Stimulated activated CD8-positive, alpha-beta memory T cell treated with anti-CD3 and anti-CD28 coated beads, Interleukin-4, amount 100 ng/mL, for 24 hours (primary cell): ENCODE measurements at regions not wholly inside any gene's neighbourhood (a gene's known extent, or its start where the extent isn't known, plus 50 kb on each side); places are given as distances from the start of the nearest gene placed in this dataset.
"Not testable (repeated sequence)": the region's sequence is repeated elsewhere in the genome, so short reads cannot be mapped to it uniquely, and the experiment has no call there.

ENCODE experiments used
- DNase-seq: peaks from one replicate; pipeline ENCODE4 v3.0.0-alpha.2; 2020; ENCODE audit warnings: low read depth

DNA sequence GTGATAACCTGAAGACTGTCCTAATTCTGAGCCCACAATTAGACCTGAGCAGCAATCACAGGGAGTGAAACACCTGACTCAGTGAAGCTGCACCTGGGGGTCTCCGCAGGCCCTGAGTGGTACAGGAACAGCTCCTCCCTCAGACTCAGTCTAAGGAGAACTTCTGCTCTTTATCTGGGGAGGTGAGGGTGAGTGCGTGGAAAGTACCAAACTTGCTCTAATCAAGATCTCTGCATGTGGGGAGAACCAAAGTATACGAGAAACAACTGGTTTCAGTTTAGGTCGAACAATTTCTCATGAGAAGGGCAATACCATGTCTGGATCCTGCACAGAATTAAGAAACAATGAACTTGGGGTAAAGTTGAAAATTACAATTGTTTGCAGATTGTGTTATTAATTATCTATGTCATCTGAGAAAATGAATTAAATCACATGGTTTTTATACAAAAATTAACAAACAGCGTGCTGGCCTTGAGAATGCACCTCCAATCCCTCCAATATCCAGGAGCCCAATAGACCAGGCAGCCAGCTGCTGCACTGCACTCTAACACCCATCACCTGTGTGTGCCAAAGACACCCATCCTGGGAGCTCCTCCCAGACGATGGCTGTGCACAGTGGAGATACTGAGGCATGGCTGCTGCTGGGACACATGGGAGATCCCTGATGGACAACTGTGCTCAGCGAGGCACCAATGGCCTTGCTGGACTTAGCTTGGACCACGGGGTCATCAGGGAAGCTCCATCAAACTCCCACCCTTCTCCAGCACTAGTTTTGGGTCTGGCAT is 828.8 kb downstream of the TMEM121 start:
- DNase-seq, result not testable (repeated sequence)

DNA sequence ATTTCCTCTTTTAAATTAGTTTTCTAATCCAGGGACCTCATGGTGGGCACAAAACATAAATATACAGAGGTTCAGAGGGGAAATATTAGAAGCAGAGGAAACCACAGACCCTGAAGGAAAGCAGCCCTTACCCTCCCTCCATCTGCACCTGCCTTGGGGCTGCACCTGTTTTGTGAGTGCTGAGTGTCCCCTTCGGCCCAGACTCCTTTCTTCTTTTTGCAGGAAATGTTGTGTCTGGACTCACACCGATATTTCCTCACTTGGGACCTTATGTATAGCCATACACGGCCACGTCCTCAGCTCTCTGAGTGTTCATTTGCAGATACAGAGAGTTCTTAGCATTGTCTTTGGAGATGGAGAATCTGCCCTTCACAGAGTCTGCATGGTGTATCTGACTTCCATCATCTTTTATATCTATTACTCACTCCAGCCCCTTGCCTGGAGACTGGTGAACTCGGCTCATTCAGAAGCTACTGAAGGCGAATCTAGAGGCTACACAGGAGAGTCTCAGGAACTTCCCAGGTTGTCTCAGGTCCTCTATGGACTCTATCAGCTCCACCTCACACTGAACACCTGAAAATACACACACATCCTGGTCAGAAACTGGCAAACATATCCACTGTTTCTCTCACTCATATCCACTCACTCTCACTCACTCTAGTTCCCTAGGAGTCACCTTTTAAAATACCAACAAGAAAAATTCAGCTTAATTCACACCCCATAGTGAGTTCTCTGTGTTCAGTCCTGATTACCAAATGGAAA is 829.7 kb downstream of the TMEM121 start:
- DNase-seq, result not testable (repeated sequence)

DNA sequence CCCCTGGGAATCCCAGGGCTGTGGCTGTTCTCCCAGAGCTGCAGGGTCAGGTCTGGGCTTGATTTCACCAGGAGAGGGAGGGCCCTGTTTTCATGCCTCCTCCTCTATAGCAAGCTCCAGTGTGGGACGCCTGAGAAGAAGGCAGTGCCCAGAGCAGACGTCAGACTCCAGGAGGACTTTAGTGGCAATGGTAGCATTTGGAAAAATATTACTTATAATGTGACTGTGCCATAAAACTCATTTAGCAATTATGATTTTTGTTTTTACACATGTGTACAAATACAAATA is 830.2 kb downstream of the TMEM121 start:
- DNase-seq, result not testable (repeated sequence)

DNA sequence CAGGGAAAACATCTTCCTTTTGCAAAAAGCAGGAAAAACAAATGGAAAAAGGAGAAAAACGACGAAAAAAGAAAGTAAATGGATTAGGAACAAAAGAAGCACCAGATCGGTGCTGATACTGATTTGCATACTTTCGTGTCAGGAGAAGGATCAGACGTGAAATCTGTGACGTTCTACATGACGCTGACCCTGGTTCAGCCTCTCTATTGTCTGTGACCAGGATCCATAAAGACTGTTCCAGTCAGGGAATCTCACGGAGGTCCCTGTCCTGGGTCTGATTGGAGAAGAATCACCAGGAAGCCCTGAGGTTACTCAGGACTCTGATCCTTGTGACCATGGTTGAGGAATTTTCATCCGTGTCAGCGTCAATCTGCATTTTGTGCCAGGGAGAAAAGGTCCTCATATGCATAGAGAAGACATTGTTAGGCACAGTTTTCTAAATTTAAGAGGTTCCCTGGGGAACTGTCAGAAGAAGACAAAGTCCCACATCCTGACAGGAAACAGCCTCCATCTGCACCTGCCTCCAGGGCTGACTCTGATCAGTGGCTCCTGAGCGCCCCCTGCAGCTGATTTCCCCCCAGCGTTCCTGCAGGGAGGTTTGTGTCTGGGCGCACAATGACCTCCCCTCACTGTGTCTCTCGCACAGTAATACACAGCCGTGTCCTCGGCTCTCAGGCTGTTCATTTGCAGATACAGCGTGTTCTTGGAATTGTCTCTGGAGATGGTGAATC is 832.9 kb downstream of the TMEM121 start:
- DNase-seq, result peak; percentile 24

DNA sequence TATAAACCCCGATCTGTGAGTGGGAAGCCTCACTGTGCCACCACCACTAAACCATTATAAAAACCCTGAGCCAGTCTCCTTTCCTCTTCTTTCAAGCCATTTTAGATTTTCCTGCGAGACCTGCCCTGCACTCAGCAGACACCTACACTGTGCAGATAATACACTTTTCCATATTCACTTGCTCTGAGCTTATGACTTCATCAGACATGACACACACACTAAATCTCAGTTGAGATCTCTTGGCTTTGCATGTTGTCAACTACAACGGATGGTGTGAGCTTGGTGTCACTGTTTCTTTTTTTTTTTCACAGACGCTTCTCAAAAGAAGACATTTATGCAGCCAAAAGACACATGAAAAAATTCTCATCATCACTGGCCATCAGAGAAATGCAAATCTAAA is 839.0 kb downstream of the TMEM121 start:
- DNase-seq, result not testable (repeated sequence)

DNA sequence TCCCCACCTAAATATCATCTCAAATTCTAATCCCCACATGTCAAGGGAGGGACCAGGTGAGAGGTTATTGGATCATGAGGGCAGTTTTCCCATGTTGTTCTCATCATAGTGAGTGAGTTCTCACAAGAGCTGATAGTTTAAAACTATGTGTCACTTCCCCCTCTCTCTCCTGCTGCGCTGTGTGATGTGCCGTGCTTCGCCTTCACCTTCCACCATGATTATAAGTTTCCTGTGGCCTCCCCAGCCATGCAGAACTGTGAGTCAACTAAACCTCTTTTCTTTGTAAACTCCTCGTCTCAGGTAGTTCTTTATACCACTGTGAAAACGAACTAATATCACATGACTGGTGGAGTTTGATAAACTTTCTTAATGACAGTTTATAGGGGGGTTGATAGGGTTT is 839.5 kb downstream of the TMEM121 start:
- DNase-seq, result not testable (repeated sequence)

DNA sequence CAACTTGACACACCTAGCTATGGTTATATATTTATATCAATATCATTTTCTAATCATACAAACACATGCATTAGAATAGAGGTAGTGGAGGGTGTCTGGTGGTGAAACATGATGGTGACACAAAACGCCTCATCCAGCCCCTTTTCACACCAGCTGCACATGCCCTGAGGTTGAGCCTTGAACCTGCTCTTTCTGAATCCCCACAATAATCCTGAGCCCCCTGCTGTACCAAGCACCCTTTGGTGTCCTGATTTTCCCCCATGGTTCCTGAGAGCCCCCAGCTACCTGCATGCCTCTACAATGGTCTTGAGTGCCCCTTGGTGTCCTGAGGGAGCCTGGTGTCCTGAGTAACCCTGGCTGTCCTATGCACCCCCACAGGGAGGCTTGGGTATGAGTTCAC is 840.6 kb downstream of the TMEM121 start:
- not testable (repeated sequence) for DNase-seq

DNA sequence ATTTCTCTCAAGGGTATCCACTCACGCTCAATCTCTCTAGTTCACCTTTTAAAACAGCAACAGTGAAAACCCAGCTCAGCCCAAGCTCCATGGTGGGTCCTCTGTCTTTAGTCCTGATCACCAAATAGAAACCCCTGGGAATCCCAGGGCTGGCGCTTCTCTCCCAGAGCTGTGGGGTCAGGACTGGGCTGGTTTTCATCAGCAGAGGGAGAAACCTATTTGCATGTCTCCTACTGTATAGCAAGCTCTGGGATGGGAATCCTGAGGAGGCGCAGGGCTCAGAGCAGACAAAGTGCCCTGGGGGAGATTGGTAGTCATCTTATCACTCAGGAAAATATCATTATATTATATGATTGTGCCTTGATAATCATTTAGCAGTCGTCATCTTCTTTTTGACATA is 843.1 kb downstream of the TMEM121 start:
- DNase-seq, result not testable (repeated sequence)

DNA sequence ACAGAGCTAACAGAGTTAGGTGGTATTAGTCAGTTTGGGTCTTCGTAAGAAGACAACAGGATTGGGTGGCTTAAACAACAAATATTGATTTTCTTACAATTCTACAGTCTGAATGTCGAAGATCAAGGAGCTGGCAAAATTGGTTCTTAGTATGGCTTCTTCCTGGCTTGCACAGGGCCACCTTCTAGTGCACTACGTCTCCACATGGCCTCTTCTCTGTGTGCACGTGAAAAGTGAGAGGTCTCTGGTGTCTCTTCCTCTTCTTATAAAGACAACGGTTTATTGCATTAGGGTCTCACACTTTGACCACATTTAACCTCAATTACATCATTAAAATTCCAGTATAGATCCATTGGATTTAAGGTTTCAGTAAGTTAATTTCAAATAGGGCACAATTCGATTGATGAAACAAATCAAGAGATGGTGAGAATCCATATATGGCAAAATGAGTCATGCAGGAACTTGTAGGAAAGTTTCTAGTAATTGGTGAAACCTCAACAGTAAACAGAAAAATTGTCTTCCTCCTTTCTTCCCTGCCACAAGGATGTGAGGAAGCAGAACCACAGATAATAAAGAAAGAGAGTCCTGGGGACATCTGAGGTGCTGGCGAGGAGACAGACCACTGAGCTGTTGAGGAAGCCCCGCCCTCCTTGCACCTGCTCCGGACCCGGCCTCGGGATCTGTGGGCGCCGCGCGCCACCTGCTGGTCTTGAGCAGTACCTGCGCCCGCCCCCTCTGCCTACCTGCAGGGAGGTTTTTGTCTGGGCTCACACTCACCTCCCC is 846.7 kb downstream of the TMEM121 start:
- peak; percentile 70 for DNase-seq

DNA sequence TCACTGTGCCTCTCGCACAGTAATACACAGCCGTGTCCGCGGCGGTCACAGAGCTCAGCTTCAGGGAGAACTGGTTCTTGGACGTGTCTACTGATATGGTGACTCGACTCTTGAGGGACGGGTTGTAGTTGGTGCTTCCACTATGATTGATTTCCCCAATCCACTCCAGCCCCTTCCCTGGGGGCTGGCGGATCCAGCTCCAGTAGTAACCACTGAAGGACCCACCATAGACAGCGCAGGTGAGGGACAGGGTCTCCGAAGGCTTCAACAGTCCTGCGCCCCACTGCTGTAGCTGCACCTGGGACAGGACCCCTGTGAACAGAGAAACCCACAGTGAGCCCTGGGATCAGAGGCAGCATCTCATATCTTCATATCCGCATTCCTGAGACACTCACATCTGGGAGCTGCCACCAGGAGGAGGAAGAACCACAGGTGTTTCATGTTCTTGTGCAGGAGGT is 847.3 kb downstream of the TMEM121 start:
- DNase-seq, result not testable (repeated sequence)

DNA sequence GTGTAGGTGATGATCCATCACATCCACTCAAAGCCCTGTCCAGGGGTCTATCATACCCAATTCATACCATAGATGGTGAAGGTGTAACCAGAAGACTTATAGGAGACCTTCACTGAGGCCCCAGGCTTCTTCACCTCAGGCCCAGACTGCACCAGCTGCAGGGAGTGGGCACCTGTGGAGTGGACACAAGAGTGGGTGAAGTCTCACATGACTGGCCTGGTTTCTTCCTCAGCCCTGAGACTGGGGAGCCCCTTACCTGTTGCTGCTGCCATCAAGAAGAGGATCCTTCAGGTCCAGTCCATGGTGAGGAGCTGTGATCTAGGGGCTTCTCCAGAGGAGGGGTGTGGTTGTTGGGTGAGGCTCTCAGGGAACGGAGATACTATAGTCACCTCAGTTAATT is 851.0 kb downstream of the TMEM121 start:
- DNase-seq, result no peak

DNA sequence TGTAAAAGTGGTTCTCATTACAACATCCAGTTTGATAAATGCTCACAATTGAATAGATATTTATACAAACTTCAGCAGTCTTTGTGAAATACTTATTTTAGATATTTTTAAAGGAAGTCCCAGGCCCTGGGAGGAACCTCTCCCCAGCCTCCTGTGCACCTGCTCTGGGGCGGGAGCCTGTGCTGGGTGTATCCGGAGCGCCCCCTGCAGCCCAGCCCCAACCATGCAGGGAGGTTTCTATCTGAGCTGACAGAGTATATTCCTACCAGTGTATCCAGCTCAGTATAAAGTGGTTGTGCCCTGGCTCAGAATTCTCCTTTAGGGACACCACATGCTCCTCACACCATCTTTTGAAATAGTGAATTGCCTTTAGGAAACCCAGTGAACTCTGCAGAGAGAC is 851.8 kb downstream of the TMEM121 start:
- DNase-seq, result no peak

DNA sequence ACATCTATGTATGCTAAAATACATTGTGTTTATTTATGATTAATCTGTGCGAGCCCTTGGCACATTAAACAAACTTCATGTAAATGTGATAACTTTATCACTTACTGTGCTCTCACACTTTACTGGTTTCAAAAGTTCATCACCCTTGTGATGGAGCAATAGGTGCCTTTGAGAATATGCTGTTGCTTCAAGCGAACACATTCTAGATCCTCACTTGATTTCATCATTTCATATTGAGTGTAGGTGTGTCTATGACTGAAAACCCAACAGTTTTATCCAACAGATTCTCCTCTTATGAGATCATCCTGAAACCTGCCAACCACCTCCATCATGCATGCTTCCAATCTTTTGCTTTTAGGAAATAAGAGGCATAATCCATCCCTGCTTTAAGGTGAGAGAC is 854.4 kb downstream of the TMEM121 start:
- DNase-seq, result no peak

DNA sequence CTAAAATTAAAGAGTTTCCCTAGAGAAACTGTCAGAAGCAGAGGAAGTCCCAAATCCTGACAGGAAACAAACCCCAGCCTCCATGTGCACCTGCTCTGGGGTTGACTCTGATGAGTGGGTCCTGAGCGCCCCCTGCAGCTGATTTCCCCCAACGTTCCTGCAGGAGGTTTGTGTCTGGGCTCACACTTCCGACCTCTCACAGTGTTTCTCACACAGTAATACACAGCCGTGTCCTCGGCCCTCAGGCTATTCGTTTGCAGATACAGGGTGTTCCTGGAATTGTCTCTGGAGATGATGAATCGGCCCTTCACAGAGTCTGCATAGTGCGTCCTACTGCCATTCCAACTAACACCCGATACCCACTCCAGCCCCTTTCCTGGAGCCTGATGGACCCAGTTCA is 862.8 kb downstream of the TMEM121 start:
- not testable (repeated sequence) for DNase-seq

DNA sequence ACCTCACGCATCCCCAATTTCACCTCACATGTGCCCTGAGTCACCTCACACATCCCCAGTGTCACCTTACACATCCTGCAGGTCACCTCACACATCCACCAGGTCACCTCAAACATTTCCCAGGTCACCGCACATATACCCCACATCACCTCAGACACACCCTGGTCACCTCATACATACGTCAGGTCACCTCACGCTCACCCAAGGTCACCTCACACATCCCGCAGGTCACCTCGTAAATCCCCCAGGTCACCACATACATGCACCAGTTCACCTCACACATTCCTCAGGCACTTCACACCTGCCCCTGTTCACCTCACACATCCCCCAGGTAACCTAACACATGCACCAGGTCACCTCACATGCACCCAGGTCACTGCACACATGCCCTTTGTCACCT is 864.0 kb downstream of the TMEM121 start:
- no peak for DNase-seq

DNA sequence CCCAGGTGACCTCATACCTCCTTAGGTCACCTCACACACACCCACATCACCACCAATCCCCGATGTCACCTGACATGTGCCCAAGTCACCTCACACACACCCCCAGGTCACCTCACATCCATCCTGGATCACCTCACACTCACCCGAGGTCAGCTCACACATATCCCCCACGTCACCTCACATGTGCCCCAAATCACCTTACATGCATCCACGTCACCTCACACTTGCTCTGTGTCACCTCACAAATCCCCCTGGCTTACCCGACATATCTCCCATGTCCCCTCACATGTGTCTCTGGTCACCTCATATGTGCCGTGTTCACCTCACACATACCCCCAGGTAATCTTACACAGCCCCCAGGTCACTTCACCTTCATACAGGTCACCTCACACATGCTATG is 864.6 kb downstream of the TMEM121 start:
- DNase-seq, result no peak

DNA sequence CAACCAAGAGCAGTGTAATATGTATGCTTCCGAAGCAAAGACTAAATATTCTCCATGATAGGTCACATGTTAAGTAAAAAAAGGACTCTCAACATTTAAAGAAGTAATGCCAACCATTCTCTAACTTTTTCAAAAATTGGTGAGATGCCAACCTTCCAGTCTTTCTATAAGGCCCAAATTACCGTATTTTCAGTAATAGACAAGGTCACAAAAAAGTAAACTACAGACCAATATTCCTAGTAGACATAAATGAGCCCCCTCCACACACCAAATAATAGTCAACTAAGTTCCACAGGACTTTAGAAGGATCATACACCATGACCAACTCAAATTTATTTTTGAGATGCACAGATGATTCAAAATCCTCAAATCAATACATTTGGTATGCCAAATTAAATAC is 867.4 kb downstream of the TMEM121 start:
- no peak for DNase-seq

DNA sequence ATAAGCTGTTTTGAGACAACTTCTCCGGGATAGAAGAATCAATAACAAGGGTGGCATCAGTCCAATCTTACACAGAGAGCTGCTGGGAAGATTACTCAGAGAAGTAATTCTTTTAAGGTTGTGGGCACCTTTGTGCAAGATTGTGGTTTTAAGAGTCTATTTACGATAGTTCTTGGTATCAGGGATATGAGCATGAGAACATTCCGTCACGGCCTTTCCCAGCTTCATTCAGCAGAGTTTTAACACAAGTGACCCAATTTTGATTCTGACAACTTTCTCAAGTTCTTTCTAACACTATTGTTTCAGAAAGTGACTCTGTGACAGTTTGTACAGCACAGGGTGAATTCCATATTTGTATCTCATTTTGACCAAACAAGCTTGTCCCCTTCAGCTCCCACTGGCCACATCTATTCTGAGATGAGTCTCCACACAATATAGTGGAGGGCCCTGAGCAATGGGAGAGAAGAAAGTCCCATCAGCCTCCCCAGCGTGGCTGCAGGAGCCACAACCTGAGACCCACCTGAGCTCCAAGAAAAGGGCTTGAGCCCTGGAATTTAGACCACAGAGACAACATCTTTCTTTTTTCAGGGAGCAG is 869.2 kb downstream of the TMEM121 start:
- DNase-seq, result no peak

DNA sequence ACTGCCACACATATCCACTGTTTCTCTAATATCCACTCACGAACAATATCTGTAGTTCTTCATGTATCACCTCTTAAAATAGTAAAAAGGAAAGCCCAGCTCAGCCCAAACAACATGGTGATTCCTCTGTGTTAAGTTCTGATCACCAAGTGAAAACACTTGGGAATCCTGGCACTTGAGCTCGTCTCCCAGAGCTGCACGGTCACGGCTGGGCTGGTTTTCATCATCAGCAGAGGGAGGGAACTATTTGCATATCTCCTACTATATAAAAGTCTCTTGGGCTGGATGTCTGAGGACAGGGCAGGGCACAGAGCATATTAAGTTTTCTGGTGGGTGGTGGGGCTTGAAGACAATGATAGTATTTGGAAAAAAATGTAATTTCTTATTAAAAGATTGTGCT is 870.6 kb downstream of the TMEM121 start:
- DNase-seq, result no peak

DNA sequence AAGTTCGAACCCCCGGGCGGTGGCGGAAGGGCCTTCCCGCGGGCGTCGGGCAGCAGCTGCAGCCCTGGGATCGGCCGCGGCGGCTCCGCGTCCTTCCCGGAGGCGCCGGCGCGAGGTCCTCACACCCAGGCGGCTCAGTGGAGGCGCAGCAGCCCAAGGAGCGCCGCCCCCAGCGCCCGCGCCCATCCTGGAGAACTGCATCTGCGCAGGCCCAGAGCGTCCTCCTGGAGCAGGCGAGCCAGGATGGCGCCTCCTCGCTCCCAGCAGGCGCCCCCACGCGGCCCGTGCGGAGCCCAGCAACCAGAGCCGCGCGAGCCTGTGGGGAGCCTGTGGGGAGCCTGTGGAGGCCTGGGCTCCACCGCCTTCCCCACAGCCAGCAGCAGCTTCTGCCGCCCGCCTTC is 872.5 kb downstream of the TMEM121 start:
- not testable (repeated sequence) for DNase-seq

DNA sequence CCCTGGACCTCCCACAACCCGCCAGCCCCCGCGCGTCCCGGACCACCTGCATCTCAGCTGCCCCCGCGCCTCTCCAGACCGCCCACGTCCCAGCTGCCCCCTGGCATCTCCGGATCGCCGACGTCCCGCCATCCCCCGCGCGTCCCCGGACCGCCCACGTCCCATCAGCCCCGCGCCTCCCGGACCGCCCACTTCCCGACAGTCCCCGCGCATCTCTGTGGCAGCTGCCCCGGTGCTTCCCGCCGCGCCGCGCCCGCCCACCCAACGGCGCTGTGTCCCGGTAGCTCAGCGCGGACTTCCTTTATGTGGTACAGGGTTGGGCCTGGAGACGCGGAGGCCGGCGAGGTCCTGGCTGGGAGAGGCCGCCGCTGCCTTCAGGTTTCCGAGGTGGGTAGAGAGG is 874.9 kb downstream of the TMEM121 start:
- not testable (repeated sequence) for DNase-seq

DNA sequence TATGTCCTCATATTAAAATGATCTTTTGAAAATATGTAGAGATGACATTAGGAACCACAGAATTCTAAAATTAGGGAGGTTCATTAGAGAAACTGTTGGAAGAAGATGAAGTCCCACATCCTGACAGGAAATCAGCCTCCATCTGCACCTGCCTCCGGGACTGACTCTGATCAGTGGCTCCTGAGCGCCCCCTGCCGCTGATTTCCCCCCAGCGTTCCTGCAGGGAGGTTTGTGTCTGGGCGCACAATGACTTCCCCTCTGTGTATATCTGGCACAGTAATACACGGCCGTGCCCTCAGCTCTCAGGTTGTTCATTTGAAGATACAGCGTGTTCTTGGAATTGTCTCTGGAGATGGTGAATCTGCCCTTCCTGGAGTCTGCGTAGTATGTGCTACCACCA is 883.8 kb downstream of the TMEM121 start:
- peak; percentile 30 for DNase-seq
